A549 (cell line): ENCODE measurements at regions not wholly inside any gene's neighbourhood (a gene's known extent, or its start where the extent isn't known, plus 50 kb on each side); places are given as distances from the start of the nearest gene placed in this dataset.

Experiments used
- EP300 ChIP-seq, 2 experiments: fragments of >200 bp; sonication (Bioruptor Twin); formaldehyde crosslinking; IDR thresholded peaks; 2 replicates in 1 of 2; 3 replicates in 1 of 2; pipeline ENCODE4 v1.6.1; 2016 to 2017
- FOSB ChIP-seq: fragments of 250-450 bp; sonication (Bioruptor Pico); IDR thresholded peaks from 2 replicates; pipeline ENCODE4 v1.5.0; 2020; ENCODE audit warnings: mild to moderate bottlenecking, moderate library complexity
- GATA3 ChIP-seq: IDR thresholded peaks from 2 replicates; pipeline ENCODE4 v1.6.1; 2012; ENCODE audit warnings: borderline replicate concordance
- HDAC2 ChIP-seq: fragments of 200-600 bp; sonication (generic); IDR thresholded peaks from 2 replicates; pipeline ENCODE4 v1.6.1; 2016
- KDM1A ChIP-seq: fragments of 200-600 bp; sonication (generic); IDR thresholded peaks from 2 replicates; pipeline ENCODE4 v1.6.1; 2016; ENCODE audit warnings: low read depth, mild to moderate bottlenecking
- MAX ChIP-seq: IDR thresholded peaks from 2 replicates; pipeline ENCODE4 v1.6.1; 2012
- NFE2L2 ChIP-seq: fragments of 150-350 bp; conservative IDR thresholded peaks from 2 replicates; pipeline ENCODE4 v1.6.1; 2014; ENCODE audit warnings: low read length
- NPAS2 ChIP-seq: fragments of 250-450 bp; sonication (Bioruptor Pico); IDR thresholded peaks from 2 replicates; pipeline ENCODE4 v1.8.0; 2022; ENCODE audit warnings: mild to moderate bottlenecking, moderate library complexity, borderline replicate concordance
- POLR2A ChIP-seq: IDR thresholded peaks from 2 replicates; pipeline ENCODE4 v1.6.1; 2012; ENCODE audit warnings: mild to moderate bottlenecking, low read length
- RCOR1 ChIP-seq: fragments of 150-350 bp; IDR thresholded peaks from 2 replicates; pipeline ENCODE4 v1.6.1; 2014; ENCODE audit warnings: antibody characterized with exemption, low read length, low read depth
- SREBF2 ChIP-seq: fragments of 450-650 bp; IDR thresholded peaks from 2 replicates; pipeline ENCODE4 v1.6.1; 2014; ENCODE audit warnings: mild to moderate bottlenecking, moderate library complexity
- TF ChIP-seq, protein P1 (sequence below): fragments of >200 bp; sonication (Bioruptor Twin); formaldehyde crosslinking; IDR thresholded peaks from 3 replicates; pipeline ENCODE4 v1.5.1; 2016

GRCh38 chr2:30096451-30096850, 50.4 kb upstream of the YPEL5 start:
- TF ChIP-seq SREBF2 (no peak), NPAS2 (CRISPR knock-in tag) (no peak), FOSB (CRISPR knock-in tag) (no peak), GATA3 (no peak), EP300 (IDR thresholded peaks at IDR 0.05) (no peak), KDM1A (no peak), NFE2L2 (no peak), RCOR1 (no peak), POLR2A (no peak), MAX (no peak), HDAC2 (no peak)
- TF ChIP-seq, protein P1, sequence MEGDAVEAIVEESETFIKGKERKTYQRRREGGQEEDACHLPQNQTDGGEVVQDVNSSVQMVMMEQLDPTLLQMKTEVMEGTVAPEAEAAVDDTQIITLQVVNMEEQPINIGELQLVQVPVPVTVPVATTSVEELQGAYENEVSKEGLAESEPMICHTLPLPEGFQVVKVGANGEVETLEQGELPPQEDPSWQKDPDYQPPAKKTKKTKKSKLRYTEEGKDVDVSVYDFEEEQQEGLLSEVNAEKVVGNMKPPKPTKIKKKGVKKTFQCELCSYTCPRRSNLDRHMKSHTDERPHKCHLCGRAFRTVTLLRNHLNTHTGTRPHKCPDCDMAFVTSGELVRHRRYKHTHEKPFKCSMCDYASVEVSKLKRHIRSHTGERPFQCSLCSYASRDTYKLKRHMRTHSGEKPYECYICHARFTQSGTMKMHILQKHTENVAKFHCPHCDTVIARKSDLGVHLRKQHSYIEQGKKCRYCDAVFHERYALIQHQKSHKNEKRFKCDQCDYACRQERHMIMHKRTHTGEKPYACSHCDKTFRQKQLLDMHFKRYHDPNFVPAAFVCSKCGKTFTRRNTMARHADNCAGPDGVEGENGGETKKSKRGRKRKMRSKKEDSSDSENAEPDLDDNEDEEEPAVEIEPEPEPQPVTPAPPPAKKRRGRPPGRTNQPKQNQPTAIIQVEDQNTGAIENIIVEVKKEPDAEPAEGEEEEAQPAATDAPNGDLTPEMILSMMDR = no peak
